CD4-positive, alpha-beta T cell treated with Interleukin-2 at 100 ng/mL for 4 hours (primary cell): ENCODE measurements at regions not wholly inside any gene's neighbourhood (a gene's known extent, or its start where the extent isn't known, plus 50 kb on each side); places are given as distances from the start of the nearest gene placed in this dataset.
"Not testable (repeated sequence)": the region's sequence is repeated elsewhere in the genome, so short reads cannot be mapped to it uniquely, and the experiment has no call there.

Experiments used
- DNase-seq: peaks from one replicate; pipeline ENCODE4 v3.0.0-alpha.2; 2020; ENCODE audit warnings: low spot score

GRCh38 chr12:76178452-76178851, 94.0 kb upstream of the NAP1L1 start:
- DNase-seq: no peak

- no peak for DNase-seq
Measured at GRCh38 chr12:76177821-76178220, 93.3 kb upstream of the NAP1L1 start.

- no peak for DNase-seq
Measured at GRCh38 chr12:76176940-76177339, 92.5 kb upstream of the NAP1L1 start.

GRCh38 chr12:76175946-76176345, 91.5 kb upstream of the NAP1L1 start:
- DNase-seq: not testable (repeated sequence)

GRCh38 chr12:76173756-76174155, 89.3 kb upstream of the NAP1L1 start:
- DNase-seq: no peak

GRCh38 chr12:76158518-76159321, 74.2 kb upstream of the NAP1L1 start:
- DNase-seq: peak; percentile 70

- DNase-seq: no peak
Measured at GRCh38 chr12:76156726-76157125, 72.2 kb upstream of the NAP1L1 start.

- DNase-seq: no peak
Measured at GRCh38 chr12:76156314-76156713, 71.8 kb upstream of the NAP1L1 start.

- no peak for DNase-seq
Measured at GRCh38 chr12:76155157-76155670, 70.7 kb upstream of the NAP1L1 start.

- no peak for DNase-seq
Measured at GRCh38 chr12:76153616-76154015, 69.1 kb upstream of the NAP1L1 start.

- DNase-seq: no peak
Measured at GRCh38 chr12:76152181-76152807, 67.8 kb upstream of the NAP1L1 start.

- DNase-seq: peak; percentile 36
Measured at GRCh38 chr12:76144245-76144549, 59.7 kb upstream of the NAP1L1 start.

GRCh38 chr12:76143343-76144244, 59.1 kb upstream of the NAP1L1 start:
- peak; percentile 6 for DNase-seq

- no peak for DNase-seq
Measured at GRCh38 chr12:76142305-76142704, 57.8 kb upstream of the NAP1L1 start.

GRCh38 chr12:76138656-76139055, 54.2 kb upstream of the NAP1L1 start:
- DNase-seq: no peak

GRCh38 chr12:76137606-76138005, 53.1 kb upstream of the NAP1L1 start:
- DNase-seq: no peak

GRCh38 chr12:76135456-76135855, 51.0 kb upstream of the NAP1L1 start:
- DNase-seq: no peak
